HG02678 (cell line): ENCODE measurements at regions not wholly inside any gene's neighbourhood (a gene's known extent, or its start where the extent isn't known, plus 50 kb on each side); places are given as distances from the start of the nearest gene placed in this dataset.
"Not testable (repeated sequence)": the region's sequence is repeated elsewhere in the genome, so short reads cannot be mapped to it uniquely, and the experiment has no call there.

Source experiments
- ATAC-seq: cut with Tn5 transposase; IDR thresholded peaks from one replicate; pipeline ENCODE4 v1.9.1; 2021; ENCODE audit warnings: mild to moderate bottlenecking, moderate library complexity; ENCODE audit not compliant: unreplicated experiment

- ATAC-seq = no peak
Measured at GRCh38 chr9:99472240-99472915, 250.3 kb downstream of the SEC61B start.

- ATAC-seq = no peak
Measured at GRCh38 chr9:99472916-99473245, 250.8 kb downstream of the SEC61B start.

- ATAC-seq = no peak
Measured at GRCh38 chr9:99474186-99474585, 252.1 kb downstream of the SEC61B start.

GRCh38 chr9:99475401-99476065 is 253.5 kb downstream of the SEC61B start:
- ATAC-seq = no peak

GRCh38 chr9:99478469-99479027 is 256.5 kb downstream of the SEC61B start:
- no peak for ATAC-seq

GRCh38 chr9:99479929-99480328 is 257.8 kb downstream of the SEC61B start:
- no peak for ATAC-seq

- ATAC-seq = no peak
Measured at GRCh38 chr9:99485459-99485858, 263.4 kb downstream of the SEC61B start.

- no peak for ATAC-seq
Measured at GRCh38 chr9:99486684-99487083, 264.6 kb downstream of the SEC61B start.

GRCh38 chr9:99488131-99489059 is 266.3 kb downstream of the SEC61B start:
- ATAC-seq = no peak

- ATAC-seq = no peak
Measured at GRCh38 chr9:99489060-99489413, 267.0 kb downstream of the SEC61B start.

- no peak for ATAC-seq
Measured at GRCh38 chr9:99490729-99491128, 268.6 kb downstream of the SEC61B start.

GRCh38 chr9:99491408-99492158 is 269.5 kb downstream of the SEC61B start:
- ATAC-seq = peak; percentile 57

GRCh38 chr9:99497641-99498040 is 275.6 kb downstream of the SEC61B start:
- no peak for ATAC-seq

GRCh38 chr9:99498979-99499378 is 276.9 kb downstream of the SEC61B start:
- ATAC-seq = not testable (repeated sequence)

GRCh38 chr9:99505936-99506335 is 283.9 kb downstream of the SEC61B start:
- no peak for ATAC-seq

- ATAC-seq = no peak
Measured at GRCh38 chr9:99506747-99507348, 284.8 kb downstream of the SEC61B start.

- ATAC-seq = no peak
Measured at GRCh38 chr9:99509065-99509745, 287.1 kb downstream of the SEC61B start.

GRCh38 chr9:99509900-99510535 is 287.9 kb downstream of the SEC61B start:
- ATAC-seq = no peak

GRCh38 chr9:99511723-99512122 is 289.6 kb downstream of the SEC61B start:
- no peak for ATAC-seq
